ENCODE measurements at regions not wholly inside any gene's neighbourhood (a gene's known extent, or its start where the extent isn't known, plus 50 kb on each side); places are given as distances from the start of the nearest gene placed in this dataset.

DNA sequence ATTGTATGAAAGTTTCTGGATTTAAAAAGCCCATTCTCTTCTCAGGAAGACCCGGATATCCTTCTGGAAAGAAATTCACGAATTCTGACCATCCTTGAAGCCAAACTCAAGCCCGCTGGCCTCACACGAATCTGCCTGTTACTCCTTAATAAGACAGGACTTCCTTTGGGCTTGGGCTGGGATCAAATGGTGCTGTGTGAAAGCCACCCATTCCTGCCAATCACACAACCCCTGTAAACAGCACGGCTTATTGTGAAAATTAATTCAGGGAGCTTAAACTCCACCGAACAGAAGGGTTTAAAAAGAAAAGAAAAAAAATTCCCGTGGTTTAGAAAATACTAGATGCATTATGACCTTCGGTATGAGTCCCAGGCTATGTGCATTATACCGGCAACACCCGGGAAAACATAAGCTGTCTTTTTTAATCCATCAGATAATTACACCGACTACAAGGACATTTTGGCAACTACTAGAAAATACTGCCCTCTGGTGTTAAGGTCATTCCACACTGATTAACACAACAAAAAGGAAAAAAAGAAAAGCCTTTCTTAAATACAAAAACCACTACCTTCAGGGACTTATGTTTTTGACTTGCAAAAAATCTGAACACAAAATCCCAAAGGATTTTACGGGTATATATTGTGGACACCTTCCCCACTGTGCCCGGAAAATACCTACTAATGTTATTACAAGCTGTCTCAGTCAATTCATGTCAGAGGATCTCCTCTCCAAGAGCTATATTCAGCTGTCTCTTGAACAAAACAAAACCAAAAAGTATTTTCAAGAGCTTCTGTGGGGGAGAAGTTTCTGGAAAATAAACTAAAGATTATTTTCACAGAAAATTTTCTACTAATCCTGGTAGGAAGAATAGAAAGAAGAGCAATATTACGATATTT is 76.0 kb upstream of the LSM14A start:
- no peaks in the 10 kb centered on the region for H3K79me2 ChIP-seq (ENCODE audit: insufficient read depth, low read depth)
- H4K20me1 ChIP-seq (ENCODE audit: insufficient read depth): no peaks in the 10 kb centered on the region
- TF ChIP-seq, protein P1, sequence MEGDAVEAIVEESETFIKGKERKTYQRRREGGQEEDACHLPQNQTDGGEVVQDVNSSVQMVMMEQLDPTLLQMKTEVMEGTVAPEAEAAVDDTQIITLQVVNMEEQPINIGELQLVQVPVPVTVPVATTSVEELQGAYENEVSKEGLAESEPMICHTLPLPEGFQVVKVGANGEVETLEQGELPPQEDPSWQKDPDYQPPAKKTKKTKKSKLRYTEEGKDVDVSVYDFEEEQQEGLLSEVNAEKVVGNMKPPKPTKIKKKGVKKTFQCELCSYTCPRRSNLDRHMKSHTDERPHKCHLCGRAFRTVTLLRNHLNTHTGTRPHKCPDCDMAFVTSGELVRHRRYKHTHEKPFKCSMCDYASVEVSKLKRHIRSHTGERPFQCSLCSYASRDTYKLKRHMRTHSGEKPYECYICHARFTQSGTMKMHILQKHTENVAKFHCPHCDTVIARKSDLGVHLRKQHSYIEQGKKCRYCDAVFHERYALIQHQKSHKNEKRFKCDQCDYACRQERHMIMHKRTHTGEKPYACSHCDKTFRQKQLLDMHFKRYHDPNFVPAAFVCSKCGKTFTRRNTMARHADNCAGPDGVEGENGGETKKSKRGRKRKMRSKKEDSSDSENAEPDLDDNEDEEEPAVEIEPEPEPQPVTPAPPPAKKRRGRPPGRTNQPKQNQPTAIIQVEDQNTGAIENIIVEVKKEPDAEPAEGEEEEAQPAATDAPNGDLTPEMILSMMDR (conservative IDR thresholded peaks at IDR 0.05; ENCODE audit: low read depth, low read length): peak; percentile 78
- no peak overlapping the region for H3K27ac ChIP-seq
- no peak overlapping the region for H2AFZ ChIP-seq (ENCODE audit: low read depth)
- no peak overlapping the region for H3K9ac ChIP-seq
- no peak overlapping the region for H3K4me2 ChIP-seq
- no peaks in the 10 kb centered on the region for H3K27me3 ChIP-seq (ENCODE audit: insufficient read depth, low read depth)
- no peaks in the 10 kb centered on the region for H3K36me3 ChIP-seq (ENCODE audit: insufficient read depth)
- H3K4me3 ChIP-seq (IDR thresholded peaks at IDR 0.05; ENCODE audit: insufficient read depth, low read depth, low read length): no peak overlapping the region
- no peaks in the 10 kb centered on the region for H3K4me1 ChIP-seq (ENCODE audit: low read depth, poor library complexity, severe bottlenecking)

GRCh38 chr19:34104096-34104495 is 68.2 kb upstream of the LSM14A start:
- TF ChIP-seq, protein P1 (conservative IDR thresholded peaks at IDR 0.05; ENCODE audit: low read depth, low read length): no peak
- H2AFZ ChIP-seq (ENCODE audit: low read depth): no peak overlapping the region
- H3K4me3 ChIP-seq (IDR thresholded peaks at IDR 0.05; ENCODE audit: insufficient read depth, low read depth, low read length): no peak overlapping the region
- no peaks in the 10 kb centered on the region for H3K36me3 ChIP-seq (ENCODE audit: insufficient read depth)
- H3K9ac ChIP-seq: no peak overlapping the region
- H3K27me3 ChIP-seq (ENCODE audit: insufficient read depth, low read depth): no peaks in the 10 kb centered on the region
- H3K27ac ChIP-seq: no peak overlapping the region
- no peaks in the 10 kb centered on the region for H4K20me1 ChIP-seq (ENCODE audit: insufficient read depth)
- no peak overlapping the region for H3K4me2 ChIP-seq
- no peaks in the 10 kb centered on the region for H3K79me2 ChIP-seq (ENCODE audit: insufficient read depth, low read depth)
- no peaks in the 10 kb centered on the region for H3K4me1 ChIP-seq (ENCODE audit: low read depth, poor library complexity, severe bottlenecking)

- Histone ChIP-seq H3K27ac (no peak overlapping the region), H3K36me3 (ENCODE audit: insufficient read depth) (no peaks in the 10 kb centered on the region), H3K4me2 (no peak overlapping the region), H4K20me1 (ENCODE audit: insufficient read depth) (no peaks in the 10 kb centered on the region), H3K9ac (no peak overlapping the region), H3K4me3 (IDR thresholded peaks at IDR 0.05; ENCODE audit: insufficient read depth, low read depth, low read length) (no peak overlapping the region), H3K4me1 (ENCODE audit: low read depth, poor library complexity, severe bottlenecking) (no peaks in the 10 kb centered on the region), H3K27me3 (ENCODE audit: insufficient read depth, low read depth) (no peaks in the 10 kb centered on the region), H2AFZ (ENCODE audit: low read depth) (no peak overlapping the region), H3K79me2 (ENCODE audit: insufficient read depth, low read depth) (no peaks in the 10 kb centered on the region)
- TF ChIP-seq, protein P1 (conservative IDR thresholded peaks at IDR 0.05; ENCODE audit: low read depth, low read length): no peak
Measured at GRCh38 chr19:34104557-34104956, 67.7 kb upstream of the LSM14A start.

GRCh38 chr19:34109596-34109995 is 62.7 kb upstream of the LSM14A start:
- H3K27ac ChIP-seq: no peak overlapping the region
- no peaks in the 10 kb centered on the region for H3K4me1 ChIP-seq (ENCODE audit: low read depth, poor library complexity, severe bottlenecking)
- no peak overlapping the region for H3K4me2 ChIP-seq
- H3K27me3 ChIP-seq (ENCODE audit: insufficient read depth, low read depth): no peaks in the 10 kb centered on the region
- no peak overlapping the region for H3K4me3 ChIP-seq (IDR thresholded peaks at IDR 0.05; ENCODE audit: insufficient read depth, low read depth, low read length)
- H3K36me3 ChIP-seq (ENCODE audit: insufficient read depth): no peaks in the 10 kb centered on the region
- H3K79me2 ChIP-seq (ENCODE audit: insufficient read depth, low read depth): no peaks in the 10 kb centered on the region
- no peaks in the 10 kb centered on the region for H4K20me1 ChIP-seq (ENCODE audit: insufficient read depth)
- H2AFZ ChIP-seq (ENCODE audit: low read depth): no peak overlapping the region
- TF ChIP-seq, protein P1 (conservative IDR thresholded peaks at IDR 0.05; ENCODE audit: low read depth, low read length): no peak
- H3K9ac ChIP-seq: no peak overlapping the region
